ENCODE measurements at regions not wholly inside any gene's neighbourhood (a gene's known extent, or its start where the extent isn't known, plus 50 kb on each side); places are given as distances from the start of the nearest gene placed in this dataset.
A peak's percentile ranks its signal among the peaks of the same experiment; 100 is the strongest.

GRCh38 chr1:220950576-220950975 lies 71.3 kb downstream of the HLX start:
- TF ChIP-seq CTCF (IDR thresholded peaks at IDR 0.05; ENCODE audit: insufficient read depth, low read depth, low read length) = no peak
- no peak for TF ChIP-seq EZH2 (IDR thresholded peaks at IDR 0.05; ENCODE audit: insufficient read depth, low read length)
- Histone ChIP-seq H3K27ac (ENCODE audit: low read depth, low read length) (no peak overlapping the region), H3K4me1 (ENCODE audit: insufficient read depth, low read length) (no peaks in the 10 kb centered on the region), H3K4me2 (ENCODE audit: low read length) (no peak overlapping the region), H3K4me3 (ENCODE audit: insufficient read depth, low read depth, low read length) (no peak overlapping the region), H3K9me3 (ENCODE audit: insufficient read depth, low read depth, low read length) (peaks cover 3% of the 10 kb centered on the region), H3K27me3 (ENCODE audit: insufficient read depth, low read length) (no peaks in the 10 kb centered on the region), H3K36me3 (ENCODE audit: insufficient read depth, low read length) (no peaks in the 10 kb centered on the region), H4K20me1 (ENCODE audit: insufficient read depth, low read length) (no peaks in the 10 kb centered on the region), H3K79me2 (ENCODE audit: insufficient read depth, low read length) (no peaks in the 10 kb centered on the region), H2AFZ (ENCODE audit: low read depth, low read length) (no peak overlapping the region), H3K9ac (ENCODE audit: low read length) (no peak overlapping the region)
- H3K4me1 Mint-ChIP-seq (ENCODE audit: low read depth, unreplicated experiment) = peaks cover 9% of the 10 kb centered on the region
- no peak overlapping the region for H3K27ac Mint-ChIP-seq (ENCODE audit: unreplicated experiment)
- H3K4me3 Mint-ChIP-seq (ENCODE audit: unreplicated experiment) = no peak overlapping the region
- no peak for DNase-seq (ENCODE audit: low read depth)
- no peaks in the 10 kb centered on the region for H3K27me3 Mint-ChIP-seq (ENCODE audit: low read depth, unreplicated experiment)
- H3K9me3 Mint-ChIP-seq (ENCODE audit: unreplicated experiment) = peaks cover 4% of the 10 kb centered on the region
- FAIRE-seq = no peak
- no peaks in the 10 kb centered on the region for H3K36me3 Mint-ChIP-seq (ENCODE audit: low read depth, unreplicated experiment)

- H3K27ac ChIP-seq (ENCODE audit: low read depth, low read length) = no peak overlapping the region
- H3K4me3 Mint-ChIP-seq (ENCODE audit: unreplicated experiment) = no peak overlapping the region
- no peaks in the 10 kb centered on the region for H3K27me3 Mint-ChIP-seq (ENCODE audit: low read depth, unreplicated experiment)
- no peak for TF ChIP-seq EZH2 (IDR thresholded peaks at IDR 0.05; ENCODE audit: insufficient read depth, low read length)
- TF ChIP-seq CTCF (IDR thresholded peaks at IDR 0.05; ENCODE audit: insufficient read depth, low read depth, low read length) = no peak
- H3K36me3 ChIP-seq (ENCODE audit: insufficient read depth, low read length) = no peaks in the 10 kb centered on the region
- H3K4me1 Mint-ChIP-seq (ENCODE audit: low read depth, unreplicated experiment) = peaks cover 18% of the 10 kb centered on the region
- peaks cover 4% of the 10 kb centered on the region for H3K4me1 ChIP-seq (ENCODE audit: insufficient read depth, low read length)
- H3K79me2 ChIP-seq (ENCODE audit: insufficient read depth, low read length) = no peaks in the 10 kb centered on the region
- no peak overlapping the region for H2AFZ ChIP-seq (ENCODE audit: low read depth, low read length)
- no peak overlapping the region for H3K4me3 ChIP-seq (ENCODE audit: insufficient read depth, low read depth, low read length)
- H3K9me3 ChIP-seq (ENCODE audit: insufficient read depth, low read depth, low read length) = peaks cover 3% of the 10 kb centered on the region
- no peak for DNase-seq (ENCODE audit: low read depth)
- H3K27ac Mint-ChIP-seq (ENCODE audit: unreplicated experiment) = no peak overlapping the region
- no peak overlapping the region for H3K4me2 ChIP-seq (ENCODE audit: low read length)
- FAIRE-seq = peak; percentile 80
- H3K27me3 ChIP-seq (ENCODE audit: insufficient read depth, low read length) = no peaks in the 10 kb centered on the region
- peaks cover 4% of the 10 kb centered on the region for H3K9me3 Mint-ChIP-seq (ENCODE audit: unreplicated experiment)
- no peak overlapping the region for H3K9ac ChIP-seq (ENCODE audit: low read length)
- no peaks in the 10 kb centered on the region for H3K36me3 Mint-ChIP-seq (ENCODE audit: low read depth, unreplicated experiment)
- no peaks in the 10 kb centered on the region for H4K20me1 ChIP-seq (ENCODE audit: insufficient read depth, low read length)
Measured at GRCh38 chr1:220952961-220953643, 73.9 kb downstream of the HLX start.

GRCh38 chr1:220954321-220955075 lies 75.3 kb downstream of the HLX start:
- no peak overlapping the region for H3K4me3 Mint-ChIP-seq (ENCODE audit: unreplicated experiment)
- H3K9ac ChIP-seq (ENCODE audit: low read length) = no peak overlapping the region
- no peaks in the 10 kb centered on the region for H3K36me3 ChIP-seq (ENCODE audit: insufficient read depth, low read length)
- DNase-seq (ENCODE audit: low read depth) (peak; percentile 73), FAIRE-seq (peak; percentile 52)
- H3K27ac Mint-ChIP-seq (ENCODE audit: unreplicated experiment) = no peak overlapping the region
- no peaks in the 10 kb centered on the region for H3K27me3 Mint-ChIP-seq (ENCODE audit: low read depth, unreplicated experiment)
- no peak overlapping the region for H2AFZ ChIP-seq (ENCODE audit: low read depth, low read length)
- no peak overlapping the region for H3K4me2 ChIP-seq (ENCODE audit: low read length)
- H3K36me3 Mint-ChIP-seq (ENCODE audit: low read depth, unreplicated experiment) = no peaks in the 10 kb centered on the region
- no peak overlapping the region for H3K4me3 ChIP-seq (ENCODE audit: insufficient read depth, low read depth, low read length)
- no peaks in the 10 kb centered on the region for H3K79me2 ChIP-seq (ENCODE audit: insufficient read depth, low read length)
- H3K9me3 Mint-ChIP-seq (ENCODE audit: unreplicated experiment) = peaks cover 4% of the 10 kb centered on the region
- peaks cover 4% of the 10 kb centered on the region for H3K4me1 ChIP-seq (ENCODE audit: insufficient read depth, low read length)
- H4K20me1 ChIP-seq (ENCODE audit: insufficient read depth, low read length) = no peaks in the 10 kb centered on the region
- H3K27me3 ChIP-seq (ENCODE audit: insufficient read depth, low read length) = no peaks in the 10 kb centered on the region
- H3K9me3 ChIP-seq (ENCODE audit: insufficient read depth, low read depth, low read length) = peaks cover 3% of the 10 kb centered on the region
- H3K27ac ChIP-seq (ENCODE audit: low read depth, low read length) = no peak overlapping the region
- H3K4me1 Mint-ChIP-seq (ENCODE audit: low read depth, unreplicated experiment) = peaks cover 18% of the 10 kb centered on the region
- TF ChIP-seq CTCF (IDR thresholded peaks at IDR 0.05; ENCODE audit: insufficient read depth, low read depth, low read length) (no peak), EZH2 (IDR thresholded peaks at IDR 0.05; ENCODE audit: insufficient read depth, low read length) (no peak)

All from astrocyte (in vitro differentiated cells and primary cell).